NCI-H1092 (cell line): ENCODE measurements at regions not wholly inside any gene's neighbourhood (a gene's known extent, or its start where the extent isn't known, plus 50 kb on each side); places are given as distances from the start of the nearest gene placed in this dataset.

Experiments used
- DNase-seq: peaks from one replicate; lab custom pipeline; 2025; lab: John Stamatoyannopoulos, UW

DNA sequence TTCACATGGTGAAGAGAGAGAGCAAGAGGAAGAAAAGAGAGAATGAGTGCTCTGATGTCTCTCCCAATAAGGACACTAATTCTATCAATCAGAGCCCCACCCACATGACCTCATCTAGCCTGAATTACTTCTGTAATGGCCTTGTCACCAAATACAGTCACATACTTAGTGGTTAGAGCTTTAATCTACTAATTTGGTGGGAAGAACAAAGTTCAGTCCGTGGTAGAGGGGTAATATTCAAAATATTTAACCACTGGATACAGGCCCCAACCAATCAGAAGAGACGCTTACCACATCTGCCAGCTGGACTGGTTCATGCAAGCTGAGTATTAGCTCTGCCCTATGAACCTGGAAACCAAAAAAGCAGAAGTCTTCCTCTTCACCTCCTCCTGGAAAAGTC is 336.3 kb upstream of the NFE2L3 start:
- no peak for DNase-seq

DNA sequence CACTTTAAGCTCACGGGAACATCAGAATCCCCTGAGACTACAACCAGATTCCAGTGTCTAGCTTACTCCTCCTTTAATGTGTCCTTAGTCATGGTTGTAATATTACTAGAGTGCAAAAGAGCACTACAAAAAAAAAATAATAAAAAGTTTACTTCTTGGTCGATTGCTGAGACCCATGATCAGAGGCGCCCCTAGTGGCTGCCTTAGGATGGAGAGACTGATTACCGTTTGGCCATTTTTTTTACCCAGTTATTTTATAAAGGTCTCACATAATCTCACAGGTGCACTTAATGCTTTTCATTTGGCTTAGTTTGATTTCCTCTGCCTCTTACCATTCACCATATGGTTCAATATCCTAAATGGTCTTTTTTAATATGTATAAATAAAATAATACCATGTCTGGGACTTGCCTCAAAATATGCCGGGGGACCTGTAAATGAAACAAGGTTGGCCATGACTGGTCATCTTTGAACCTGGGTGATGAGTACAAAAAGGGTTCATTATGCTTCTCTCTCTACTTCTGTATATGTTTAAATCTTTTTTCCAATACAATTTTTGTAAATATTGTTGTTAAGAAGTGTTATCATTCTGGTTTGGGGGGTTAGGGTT is 331.5 kb upstream of the NFE2L3 start:
- DNase-seq: no peak

DNA sequence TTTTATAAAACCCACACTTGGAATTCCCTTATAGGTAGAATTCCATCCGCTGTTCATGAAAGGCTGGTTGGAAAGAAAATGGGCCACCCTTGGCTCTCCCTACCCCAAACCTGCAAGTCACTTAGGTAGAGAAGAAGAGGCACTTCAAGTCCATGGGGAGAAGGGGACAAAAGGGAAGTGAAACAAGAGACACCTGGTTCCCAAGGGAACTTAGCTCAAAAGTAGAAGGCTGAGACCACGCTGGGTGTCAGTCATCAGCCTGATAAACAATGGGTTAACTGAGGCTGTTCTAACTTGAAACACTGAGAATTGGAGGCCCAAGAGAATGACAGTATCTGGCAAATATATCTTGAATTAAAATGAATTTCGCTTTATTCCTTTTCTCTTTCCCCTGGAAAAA is 330.8 kb upstream of the NFE2L3 start:
- no peak for DNase-seq

GRCh38 chr7:25822823-25823222 is 329.2 kb upstream of the NFE2L3 start:
- DNase-seq: no peak

DNA sequence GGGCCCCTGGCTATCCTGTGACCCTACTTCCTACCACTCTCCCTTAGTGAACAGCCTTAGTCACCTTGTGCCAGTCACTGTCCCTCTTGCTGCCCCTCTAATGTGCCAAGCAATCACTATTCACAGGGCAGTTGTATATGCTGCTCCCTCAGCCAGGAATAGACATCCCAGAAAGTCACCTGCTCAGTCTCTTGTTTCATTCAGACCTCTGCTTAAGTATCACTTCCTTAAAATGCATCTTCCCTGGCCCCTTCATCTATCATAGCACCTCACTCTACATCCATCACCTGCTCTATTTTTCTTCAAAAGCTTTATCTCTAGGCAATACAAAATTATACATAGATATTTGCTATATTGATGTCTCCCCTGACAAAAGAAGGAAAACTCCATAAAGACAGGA is 328.4 kb upstream of the NFE2L3 start:
- no peak for DNase-seq

DNA sequence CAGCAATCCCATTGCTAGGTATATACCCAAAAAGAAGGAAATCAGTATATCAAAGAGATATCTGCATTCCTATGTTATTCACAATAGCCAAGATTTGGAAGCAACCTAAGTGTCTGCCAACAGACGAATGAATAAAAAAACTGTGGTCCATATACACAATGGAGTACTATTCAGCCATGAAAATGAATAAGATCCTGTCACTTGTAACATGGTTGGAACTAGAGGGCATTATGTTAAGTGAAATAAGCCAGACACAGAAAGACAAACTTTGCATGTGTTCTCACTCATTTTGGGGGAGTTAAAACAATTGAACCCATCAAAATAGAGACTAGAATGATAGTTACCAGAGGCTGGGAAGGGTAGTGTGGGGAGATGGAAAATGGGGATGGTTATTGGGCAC is 323.5 kb upstream of the NFE2L3 start:
- DNase-seq: no peak

DNA sequence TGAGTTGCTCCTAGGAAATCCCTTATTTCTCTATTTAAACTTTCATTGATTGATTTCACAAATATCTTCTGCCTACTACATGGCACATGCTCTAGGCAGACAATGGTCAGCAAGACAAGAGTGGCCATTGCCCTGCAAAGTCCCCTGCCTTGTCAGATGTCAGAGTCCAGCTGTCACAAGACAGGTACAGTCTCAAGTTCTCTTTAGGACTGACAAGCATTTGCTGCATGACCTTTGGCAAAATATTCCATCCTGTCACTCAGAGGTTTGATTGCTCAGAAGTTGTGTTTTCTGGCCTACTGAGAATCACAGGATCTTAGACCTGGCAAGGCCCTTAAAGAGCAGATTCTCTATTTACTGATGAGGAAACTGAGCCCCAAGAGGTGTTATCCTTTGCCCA is 322.3 kb upstream of the NFE2L3 start:
- DNase-seq: no peak

DNA sequence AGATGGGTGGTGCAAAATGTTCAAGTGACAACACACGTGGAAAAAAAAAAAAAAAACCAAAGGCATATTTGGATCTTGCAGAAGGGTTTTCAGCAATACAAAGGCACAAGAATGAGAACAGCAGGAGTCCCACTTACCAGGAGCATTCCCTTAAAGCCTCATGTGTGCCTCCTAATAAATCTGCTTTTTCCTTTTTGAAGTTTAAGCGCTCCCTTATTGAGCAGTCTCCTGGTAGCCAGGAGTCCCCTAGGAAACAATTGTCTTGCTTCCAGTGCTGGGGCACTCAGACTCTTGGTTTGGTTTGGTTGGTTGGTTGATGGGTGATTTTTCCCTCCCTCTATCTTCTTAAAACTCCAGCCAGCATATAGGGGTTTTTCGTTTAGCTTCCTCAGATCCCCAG is 321.8 kb upstream of the NFE2L3 start:
- no peak for DNase-seq

DNA sequence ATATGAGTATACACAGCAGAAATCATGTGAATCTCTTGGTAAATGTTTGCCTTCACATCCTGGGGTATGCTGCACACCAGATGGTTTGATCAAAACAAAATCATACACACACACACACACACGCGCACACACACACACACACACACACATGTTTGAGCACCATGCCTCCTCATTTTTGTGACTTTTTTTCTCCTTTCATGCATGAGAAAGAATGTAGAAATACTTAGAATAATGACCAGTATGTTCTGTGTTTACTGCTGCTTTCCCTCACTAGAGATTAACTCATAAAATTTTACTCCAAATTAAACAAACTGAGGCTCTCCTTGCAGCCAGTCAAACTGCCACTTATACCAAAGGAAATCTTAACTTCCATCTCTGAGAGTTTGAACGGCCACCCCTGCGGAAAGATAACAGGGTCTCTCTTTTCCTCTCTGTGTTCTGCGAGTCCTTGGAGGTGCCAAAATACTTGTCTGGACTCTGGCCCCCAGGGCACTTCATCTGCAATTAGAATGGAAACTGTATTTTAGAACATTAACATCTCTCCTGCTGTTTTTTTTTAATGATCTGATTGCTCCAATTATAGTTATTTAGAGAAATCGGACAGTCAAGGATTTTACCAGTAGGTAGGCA is 320.8 kb upstream of the NFE2L3 start:
- no peak for DNase-seq

GRCh38 chr7:25831831-25832411 is 320.1 kb upstream of the NFE2L3 start:
- DNase-seq: no peak

DNA sequence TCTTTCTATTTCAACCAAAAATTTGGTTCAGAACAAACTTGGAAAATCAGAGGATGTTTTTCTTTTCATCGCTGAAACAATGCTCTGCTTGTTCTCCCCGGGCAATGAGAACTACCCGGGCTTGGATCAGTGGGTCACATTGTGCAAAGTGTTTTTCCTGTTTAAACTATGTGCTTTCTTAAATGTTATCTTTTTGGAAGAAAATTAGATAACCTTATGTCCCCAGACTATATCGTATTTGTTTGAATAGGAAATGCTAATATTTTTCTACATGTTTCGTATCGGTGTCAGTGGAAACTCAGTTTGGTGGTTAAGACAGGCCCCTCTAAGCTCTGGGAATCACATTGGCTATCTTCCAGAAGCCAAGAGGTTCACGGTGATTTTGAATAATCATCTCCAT is 319.5 kb upstream of the NFE2L3 start:
- DNase-seq: no peak

GRCh38 chr7:25832929-25833328 is 319.1 kb upstream of the NFE2L3 start:
- no peak for DNase-seq

DNA sequence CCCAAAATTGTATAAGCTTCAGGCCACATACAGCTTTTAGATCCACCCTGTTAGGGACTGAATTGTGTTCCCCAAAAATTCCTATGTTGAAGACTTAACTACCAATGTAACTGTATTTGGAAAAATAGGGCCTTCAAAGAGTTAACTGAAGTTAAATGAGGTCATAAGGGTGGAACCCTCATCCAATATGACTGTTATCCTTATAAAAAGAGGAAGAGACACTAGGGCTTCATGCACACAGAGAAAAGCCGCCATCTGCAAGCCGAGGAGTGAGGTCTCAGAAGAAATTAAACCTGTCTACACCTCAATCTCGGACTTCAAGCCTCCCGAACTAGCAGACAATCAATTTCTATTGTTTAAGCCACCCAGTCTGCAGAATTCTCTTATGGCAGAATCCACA is 317.9 kb upstream of the NFE2L3 start:
- no peak for DNase-seq

- DNase-seq: no peak
Observed at GRCh38 chr7:25835197-25835596, 316.8 kb upstream of the NFE2L3 start.

DNA sequence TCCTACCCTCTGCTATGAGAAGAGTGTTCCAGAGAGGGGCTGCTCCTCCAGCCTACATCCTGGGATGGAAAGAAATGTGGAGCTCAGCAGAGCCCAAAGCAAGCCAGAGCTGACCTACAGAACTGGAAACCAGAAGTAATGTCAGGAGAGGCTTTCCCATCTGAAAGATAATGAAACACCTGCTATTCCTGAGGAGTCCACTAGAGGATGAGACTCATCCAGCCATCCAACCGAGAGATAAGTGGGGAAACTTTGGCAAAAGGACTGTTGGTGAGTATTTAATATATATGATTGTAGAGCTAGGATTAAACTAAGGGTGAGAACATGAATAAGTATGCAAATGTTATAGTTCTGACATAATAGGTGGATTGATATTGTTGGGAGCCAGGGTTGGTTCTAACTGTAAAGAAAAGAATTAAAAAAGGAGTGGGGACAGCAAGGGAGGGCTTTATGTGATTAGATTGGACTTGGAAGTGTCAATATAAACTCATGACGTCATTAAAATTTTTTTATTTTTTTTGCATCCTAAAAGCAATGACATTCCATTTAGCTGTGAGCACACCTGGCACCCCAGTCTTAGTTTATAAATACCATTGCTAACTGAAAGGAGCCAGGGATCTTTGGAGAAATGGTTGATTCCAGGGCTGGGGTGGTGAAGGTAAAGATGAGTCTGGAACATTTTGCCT is 312.8 kb upstream of the NFE2L3 start:
- no peak for DNase-seq

DNA sequence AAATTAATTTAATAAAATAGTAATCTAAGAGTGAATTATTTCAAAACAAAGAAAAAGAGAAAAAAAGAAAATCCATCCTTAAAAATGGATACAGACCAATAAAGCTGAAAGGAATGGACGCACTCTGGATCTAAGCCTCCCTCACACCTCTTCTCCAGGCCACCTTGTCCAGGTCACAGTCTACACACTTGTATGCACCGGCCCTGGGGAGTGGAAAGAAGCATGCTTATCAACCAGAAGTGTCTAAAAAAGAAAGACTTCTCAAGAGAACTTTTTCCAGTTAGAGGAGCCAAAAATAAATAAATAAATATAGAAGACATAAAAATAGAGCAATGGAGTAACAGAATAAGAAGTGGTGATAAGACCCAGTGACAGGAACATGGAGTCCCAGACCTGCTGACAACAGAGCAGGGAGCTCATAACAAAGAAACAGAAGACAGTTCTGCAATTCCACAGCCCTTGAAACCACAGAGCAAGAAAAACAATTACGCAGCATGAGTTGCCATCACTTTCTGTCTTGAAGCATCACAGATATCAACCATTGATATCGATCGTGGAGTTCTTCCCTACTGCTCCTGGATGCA is 311.7 kb upstream of the NFE2L3 start:
- DNase-seq: no peak

GRCh38 chr7:25841575-25841974 is 310.4 kb upstream of the NFE2L3 start:
- DNase-seq: no peak

GRCh38 chr7:25842201-25842733 is 309.7 kb upstream of the NFE2L3 start:
- no peak for DNase-seq

DNA sequence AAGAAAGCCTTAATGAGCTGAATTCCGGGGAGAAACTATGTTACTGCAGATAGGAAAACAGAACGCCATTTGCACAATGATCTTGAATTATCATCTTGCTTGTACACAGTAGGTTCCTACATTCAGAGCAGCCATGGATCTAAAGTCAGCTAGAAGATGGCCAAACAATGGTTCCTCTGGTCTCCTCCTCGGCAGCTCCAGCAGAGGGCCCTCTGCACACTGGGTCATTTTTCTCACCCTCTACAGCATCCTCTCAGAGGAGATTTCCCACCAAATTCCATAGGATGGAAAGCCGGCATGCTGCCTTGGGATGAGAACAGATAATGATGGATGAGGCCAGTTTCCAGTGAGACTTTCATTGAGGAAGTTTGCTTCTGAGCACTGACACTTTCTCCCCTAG is 308.5 kb upstream of the NFE2L3 start:
- no peak for DNase-seq

DNA sequence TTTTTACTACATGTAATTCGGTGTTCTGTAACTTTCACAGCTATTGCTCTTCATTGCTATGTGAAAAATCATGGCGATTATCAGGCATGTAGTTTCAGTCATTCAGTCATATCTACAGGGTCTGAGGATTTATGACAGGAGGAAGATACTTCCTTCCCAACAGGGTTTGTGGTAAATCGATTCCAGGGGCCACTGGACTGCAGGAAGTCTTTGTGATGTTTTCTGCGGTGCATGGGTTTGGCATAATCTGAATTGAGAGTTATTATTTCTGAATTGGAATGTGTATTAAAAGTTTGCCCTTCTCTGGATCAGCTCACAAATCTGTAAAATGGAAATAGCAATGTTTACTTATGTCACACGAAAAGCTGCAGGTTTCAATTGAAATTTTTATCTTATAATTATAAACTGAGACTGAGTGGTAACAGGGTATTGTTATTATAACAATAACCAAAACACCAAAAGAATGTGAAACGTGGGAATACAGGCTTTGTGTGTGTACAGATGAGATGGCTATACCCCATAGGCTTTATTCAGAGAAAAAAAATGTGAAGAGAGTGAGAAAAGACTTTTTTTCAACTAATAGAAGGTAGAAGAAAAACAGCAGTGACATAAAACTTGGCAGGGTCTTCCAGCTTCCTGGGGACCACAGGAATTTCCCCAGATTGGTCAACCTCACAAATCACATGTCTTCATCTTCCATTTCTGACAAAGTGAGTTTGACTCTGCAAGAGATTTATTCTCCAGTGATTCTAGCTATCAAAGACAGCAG is 307.7 kb upstream of the NFE2L3 start:
- DNase-seq: no peak

- DNase-seq: peak; percentile 17
Observed at GRCh38 chr7:25845464-25845863, 306.5 kb upstream of the NFE2L3 start.

DNA sequence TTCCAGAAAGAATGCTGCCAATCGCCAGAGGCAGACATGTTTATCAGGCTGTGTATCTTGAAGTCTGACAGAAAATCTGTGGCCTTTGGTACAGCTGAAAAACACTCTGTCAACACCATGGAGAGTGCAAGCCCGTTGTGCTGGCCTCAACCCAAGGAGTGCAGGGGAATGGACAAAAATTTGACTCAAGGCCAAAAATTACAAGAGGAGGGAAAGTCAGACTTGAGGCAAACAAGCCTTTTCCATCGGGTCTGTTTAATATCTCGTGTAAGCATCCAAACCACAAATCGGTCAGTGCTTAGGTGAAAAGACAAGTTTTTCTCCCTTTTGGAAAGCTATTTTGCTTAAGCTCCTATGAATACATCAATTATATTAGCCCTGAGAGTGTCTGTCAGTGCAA is 305.3 kb upstream of the NFE2L3 start:
- DNase-seq: peak; percentile 43
